ENCODE measurements at regions not wholly inside any gene's neighbourhood (a gene's known extent, or its start where the extent isn't known, plus 50 kb on each side); places are given as distances from the start of the nearest gene placed in this dataset.

DNA sequence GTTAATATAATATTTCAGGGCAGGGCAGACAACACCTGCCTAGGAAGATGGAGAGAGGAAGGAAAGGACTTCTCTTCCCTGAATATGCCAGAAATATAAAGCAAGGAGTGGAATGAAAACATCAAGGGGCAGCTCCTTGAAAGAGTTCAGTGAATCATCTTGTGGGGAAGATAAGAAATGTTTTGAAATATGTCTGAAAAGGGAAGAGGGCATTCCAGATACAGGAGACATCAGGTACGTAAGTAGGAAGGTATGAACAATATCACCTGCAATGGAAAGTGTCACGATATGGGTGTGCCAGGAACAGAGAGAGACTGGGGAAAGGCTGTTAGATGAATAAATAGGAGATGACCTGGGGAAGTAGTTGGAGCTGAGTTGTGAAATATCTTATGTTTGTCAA lies 75.8 kb upstream of the WDR72 start (continued):
- TF ChIP-seq, protein P1, sequence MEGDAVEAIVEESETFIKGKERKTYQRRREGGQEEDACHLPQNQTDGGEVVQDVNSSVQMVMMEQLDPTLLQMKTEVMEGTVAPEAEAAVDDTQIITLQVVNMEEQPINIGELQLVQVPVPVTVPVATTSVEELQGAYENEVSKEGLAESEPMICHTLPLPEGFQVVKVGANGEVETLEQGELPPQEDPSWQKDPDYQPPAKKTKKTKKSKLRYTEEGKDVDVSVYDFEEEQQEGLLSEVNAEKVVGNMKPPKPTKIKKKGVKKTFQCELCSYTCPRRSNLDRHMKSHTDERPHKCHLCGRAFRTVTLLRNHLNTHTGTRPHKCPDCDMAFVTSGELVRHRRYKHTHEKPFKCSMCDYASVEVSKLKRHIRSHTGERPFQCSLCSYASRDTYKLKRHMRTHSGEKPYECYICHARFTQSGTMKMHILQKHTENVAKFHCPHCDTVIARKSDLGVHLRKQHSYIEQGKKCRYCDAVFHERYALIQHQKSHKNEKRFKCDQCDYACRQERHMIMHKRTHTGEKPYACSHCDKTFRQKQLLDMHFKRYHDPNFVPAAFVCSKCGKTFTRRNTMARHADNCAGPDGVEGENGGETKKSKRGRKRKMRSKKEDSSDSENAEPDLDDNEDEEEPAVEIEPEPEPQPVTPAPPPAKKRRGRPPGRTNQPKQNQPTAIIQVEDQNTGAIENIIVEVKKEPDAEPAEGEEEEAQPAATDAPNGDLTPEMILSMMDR (IDR thresholded peaks at IDR 0.05), result no peak
- TF ChIP-seq GATA2 (CRISPR knock-in tag; IDR thresholded peaks at IDR 0.05), result no peak
- TF ChIP-seq, protein P2, sequence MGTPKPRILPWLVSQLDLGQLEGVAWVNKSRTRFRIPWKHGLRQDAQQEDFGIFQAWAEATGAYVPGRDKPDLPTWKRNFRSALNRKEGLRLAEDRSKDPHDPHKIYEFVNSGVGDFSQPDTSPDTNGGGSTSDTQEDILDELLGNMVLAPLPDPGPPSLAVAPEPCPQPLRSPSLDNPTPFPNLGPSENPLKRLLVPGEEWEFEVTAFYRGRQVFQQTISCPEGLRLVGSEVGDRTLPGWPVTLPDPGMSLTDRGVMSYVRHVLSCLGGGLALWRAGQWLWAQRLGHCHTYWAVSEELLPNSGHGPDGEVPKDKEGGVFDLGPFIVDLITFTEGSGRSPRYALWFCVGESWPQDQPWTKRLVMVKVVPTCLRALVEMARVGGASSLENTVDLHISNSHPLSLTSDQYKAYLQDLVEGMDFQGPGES (IDR thresholded peaks at IDR 0.05; ENCODE audit: low read depth, low read length), result no peak
- no peak for TF ChIP-seq FOXJ3 (CRISPR knock-in tag; IDR thresholded peaks at IDR 0.05)
- no peak for TF ChIP-seq RFX5 (IDR thresholded peaks at IDR 0.05; ENCODE audit: low read length)
- no peak for TF ChIP-seq TAF1 (IDR thresholded peaks at IDR 0.05; ENCODE audit: borderline replicate concordance, low read depth, low read length)
- no peak for TF ChIP-seq YY1 (IDR thresholded peaks at IDR 0.05; ENCODE audit: low read depth)

DNA sequence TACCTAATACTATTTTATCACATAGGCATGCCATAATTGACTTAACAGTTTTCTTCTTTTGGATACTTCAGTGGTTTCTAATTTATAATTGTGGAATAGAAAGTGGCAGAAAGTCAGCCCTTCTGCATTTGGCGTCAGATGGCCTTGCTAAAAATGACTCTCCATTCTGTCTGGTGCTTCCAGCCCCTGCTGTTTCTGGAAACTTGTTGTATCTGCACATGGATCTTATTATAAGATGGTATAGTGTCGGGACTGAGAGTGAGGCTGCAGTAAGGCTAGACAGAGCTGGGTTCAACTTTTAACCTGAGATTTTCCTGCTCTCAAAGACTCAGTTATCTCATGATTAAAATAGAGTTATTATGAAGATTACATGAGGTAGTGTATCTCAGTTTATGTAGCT lies 74.8 kb upstream of the WDR72 start:
- Histone ChIP-seq H3K79me2 (ENCODE audit: insufficient read depth) (no peaks in the 10 kb centered on the region), H3K27me3 (ENCODE audit: insufficient read depth) (no peaks in the 10 kb centered on the region), H3K27ac (ENCODE audit: low read depth in 2 of 2, low read length in 1 of 2) (peak overlapping the region in 1 of 2 experiments; percentile 99; a peak in 2 of 4 replicates), H3K9me2 (no peaks in the 10 kb centered on the region), H3K9me3 (no peaks in the 10 kb centered on the region), H4K20me1 (ENCODE audit: insufficient read depth) (no peaks in the 10 kb centered on the region), H3K4me2 (no peak overlapping the region), H2AFZ (ENCODE audit: low read depth) (no peak overlapping the region), H3K36me3 (replicated peaks in 1 of 2; ENCODE audit: control insufficient read depth in 1 of 2, insufficient read depth in 2 of 2, low read length in 1 of 2) (no peaks in the 10 kb centered on the region), H3K9ac (no peak overlapping the region), H3K4me1 (ENCODE audit: control insufficient read depth in 1 of 2, insufficient read depth in 2 of 2, low read depth in 1 of 2, low read length in 1 of 2) (peaks cover 0 to 33% of the 10 kb centered on the region in 2 experiments; a peak in 2 of 4 replicates), H3K4me3 (ENCODE audit: low read depth in 2 of 2, low read length in 1 of 2) (no peak overlapping the region), H3F3A (replicated peaks; ENCODE audit: insufficient read depth) (no peaks in the 10 kb centered on the region)
- ChIA-PET CTCF (no interaction called here), POLR2A (no interaction called here)
- peak; percentile 75; the same call in 1 of the 2 replicates for TF ChIP-seq MXI1 (IDR thresholded peaks at IDR 0.05; ENCODE audit: low read depth, low read length)
- no peak for TF ChIP-seq POLR2AphosphoS5 (IDR thresholded peaks at IDR 0.05; ENCODE audit: low read depth, low read length)
- peak; percentile 90 for TF ChIP-seq CHD2 (IDR thresholded peaks at IDR 0.05; ENCODE audit: low read length, partially characterized antibody)
- TF ChIP-seq EP300 (IDR thresholded peaks at IDR 0.05; ENCODE audit: borderline replicate concordance in 1 of 2, low read depth in 1 of 2, low read length in 1 of 2), result peak in 1 of 2 experiments; percentile 94; a peak in 2 of 4 replicates
- no peak for TF ChIP-seq FOXM1 (IDR thresholded peaks at IDR 0.05; ENCODE audit: low read depth)
- no peak for TF ChIP-seq ELF1 (IDR thresholded peaks at IDR 0.05)
- TF ChIP-seq EZH2phosphoT487 (IDR thresholded peaks at IDR 0.05; ENCODE audit: borderline replicate concordance, low read depth), result no peak
- TF ChIP-seq TCF12 (IDR thresholded peaks at IDR 0.05), result peak; percentile 44; the same call in 1 of the 2 replicates
- TF ChIP-seq, protein P3, sequence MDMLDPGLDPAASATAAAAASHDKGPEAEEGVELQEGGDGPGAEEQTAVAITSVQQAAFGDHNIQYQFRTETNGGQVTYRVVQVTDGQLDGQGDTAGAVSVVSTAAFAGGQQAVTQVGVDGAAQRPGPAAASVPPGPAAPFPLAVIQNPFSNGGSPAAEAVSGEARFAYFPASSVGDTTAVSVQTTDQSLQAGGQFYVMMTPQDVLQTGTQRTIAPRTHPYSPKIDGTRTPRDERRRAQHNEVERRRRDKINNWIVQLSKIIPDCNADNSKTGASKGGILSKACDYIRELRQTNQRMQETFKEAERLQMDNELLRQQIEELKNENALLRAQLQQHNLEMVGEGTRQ (IDR thresholded peaks at IDR 0.05; ENCODE audit: borderline replicate concordance, low read depth, low read length), result no peak
- TF ChIP-seq FOXJ3 (CRISPR knock-in tag; IDR thresholded peaks at IDR 0.05), result peak; percentile 69
- TF ChIP-seq, protein P4, sequence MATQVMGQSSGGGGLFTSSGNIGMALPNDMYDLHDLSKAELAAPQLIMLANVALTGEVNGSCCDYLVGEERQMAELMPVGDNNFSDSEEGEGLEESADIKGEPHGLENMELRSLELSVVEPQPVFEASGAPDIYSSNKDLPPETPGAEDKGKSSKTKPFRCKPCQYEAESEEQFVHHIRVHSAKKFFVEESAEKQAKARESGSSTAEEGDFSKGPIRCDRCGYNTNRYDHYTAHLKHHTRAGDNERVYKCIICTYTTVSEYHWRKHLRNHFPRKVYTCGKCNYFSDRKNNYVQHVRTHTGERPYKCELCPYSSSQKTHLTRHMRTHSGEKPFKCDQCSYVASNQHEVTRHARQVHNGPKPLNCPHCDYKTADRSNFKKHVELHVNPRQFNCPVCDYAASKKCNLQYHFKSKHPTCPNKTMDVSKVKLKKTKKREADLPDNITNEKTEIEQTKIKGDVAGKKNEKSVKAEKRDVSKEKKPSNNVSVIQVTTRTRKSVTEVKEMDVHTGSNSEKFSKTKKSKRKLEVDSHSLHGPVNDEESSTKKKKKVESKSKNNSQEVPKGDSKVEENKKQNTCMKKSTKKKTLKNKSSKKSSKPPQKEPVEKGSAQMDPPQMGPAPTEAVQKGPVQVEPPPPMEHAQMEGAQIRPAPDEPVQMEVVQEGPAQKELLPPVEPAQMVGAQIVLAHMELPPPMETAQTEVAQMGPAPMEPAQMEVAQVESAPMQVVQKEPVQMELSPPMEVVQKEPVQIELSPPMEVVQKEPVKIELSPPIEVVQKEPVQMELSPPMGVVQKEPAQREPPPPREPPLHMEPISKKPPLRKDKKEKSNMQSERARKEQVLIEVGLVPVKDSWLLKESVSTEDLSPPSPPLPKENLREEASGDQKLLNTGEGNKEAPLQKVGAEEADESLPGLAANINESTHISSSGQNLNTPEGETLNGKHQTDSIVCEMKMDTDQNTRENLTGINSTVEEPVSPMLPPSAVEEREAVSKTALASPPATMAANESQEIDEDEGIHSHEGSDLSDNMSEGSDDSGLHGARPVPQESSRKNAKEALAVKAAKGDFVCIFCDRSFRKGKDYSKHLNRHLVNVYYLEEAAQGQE (IDR thresholded peaks at IDR 0.05; ENCODE audit: low read depth, low read length), result no peak
- TF ChIP-seq RFX5 (IDR thresholded peaks at IDR 0.05; ENCODE audit: low read length), result no peak
- peak; percentile 48 for TF ChIP-seq RAD21 (IDR thresholded peaks at IDR 0.05; ENCODE audit: low read length)
- no peak for TF ChIP-seq GABPA (IDR thresholded peaks at IDR 0.05; ENCODE audit: low read depth)
- no peak for TF ChIP-seq TAF1 (IDR thresholded peaks at IDR 0.05; ENCODE audit: borderline replicate concordance, low read depth, low read length)
- TF ChIP-seq RCOR1 (IDR thresholded peaks at IDR 0.05; ENCODE audit: low read length), result peak; percentile 79
- peak; percentile 94 for TF ChIP-seq GATA2 (CRISPR knock-in tag; IDR thresholded peaks at IDR 0.05)
- WGBS (ENCODE audit: low lambda C conversion rate), result 10% methylated on average over 2 of the region's 2 CpGs
- DNase-seq, result peak; percentile 37

All from SK-N-SH (cell line).